Keratinocyte (primary cell): ENCODE measurements at regions not wholly inside any gene's neighbourhood (a gene's known extent, or its start where the extent isn't known, plus 50 kb on each side); places are given as distances from the start of the nearest gene placed in this dataset.

Experiments
- DNase-seq: peaks from one replicate; pipeline ENCODE4 v3.0.0-alpha.2; 2011; ENCODE audit warnings: low read depth, missing footprints, low spot score
- FAIRE-seq: peaks from 2 replicates; lab custom pipeline; 2011; peaks lifted over from hg19 to GRCh38; lab: Jason Lieb, UNC
- H2AFZ ChIP-seq: 2 replicates; pipeline ENCODE4 v1.6.0; 2012; ENCODE audit warnings: low read length, control low read depth, inconsistent platforms; ENCODE audit not compliant: control insufficient read depth
- H3K27ac ChIP-seq: 2 replicates; pipeline ENCODE4 v1.5.1; 2011; ENCODE audit warnings: low read length; ENCODE audit not compliant: control insufficient read depth, insufficient read depth
- H3K27me3 ChIP-seq: 3 replicates; pipeline ENCODE4 v1.6.0; 2011; ENCODE audit warnings: low read length; ENCODE audit not compliant: control insufficient read depth, insufficient read depth; ENCODE audit errors: extremely low read depth
- H3K36me3 ChIP-seq, 2 experiments: 2 replicates in 1 of 2; 3 replicates in 1 of 2; pipeline ENCODE4 v1.5.1; 2011; ENCODE audit warnings: low read length in 2 of 2, mild to moderate bottlenecking in 1 of 2; ENCODE audit not compliant: control insufficient read depth in 2 of 2, insufficient read depth in 2 of 2; ENCODE audit errors: extremely low read depth in 1 of 2
- H3K4me1 ChIP-seq: 3 replicates; pipeline ENCODE4 v1.5.1; 2011; ENCODE audit warnings: low read length; ENCODE audit not compliant: control insufficient read depth, insufficient read depth; ENCODE audit errors: extremely low read depth
- H3K4me2 ChIP-seq: 3 replicates; pipeline ENCODE4 v1.6.0; 2011; ENCODE audit warnings: low read depth, low read length; ENCODE audit not compliant: control insufficient read depth, insufficient read depth; ENCODE audit errors: extremely low read depth
- H3K4me3 ChIP-seq, 3 experiments: fragments of 200-600 bp in 1 of 3; sonication (generic) in 1 of 3; 2 replicates in 2 of 3; 3 replicates in 1 of 3; pipeline ENCODE4 v1.5.1; 2011 to 2016; ENCODE audit warnings: low read length in 3 of 3, mild to moderate bottlenecking in 3 of 3, control low read depth in 2 of 3, inconsistent platforms in 1 of 3, low read depth in 1 of 3, mixed read lengths in 1 of 3, mixed run types in 1 of 3, moderate library complexity in 1 of 3; ENCODE audit not compliant: control insufficient read depth in 2 of 3, insufficient read depth in 2 of 3; ENCODE audit errors: extremely low read depth in 1 of 3
- H3K79me2 ChIP-seq: 2 replicates; pipeline ENCODE4 v1.6.0; 2012; ENCODE audit warnings: low read length; ENCODE audit not compliant: control insufficient read depth, insufficient read depth
- H3K9ac ChIP-seq: 3 replicates; pipeline ENCODE4 v1.6.0; 2011; ENCODE audit warnings: low read length; ENCODE audit not compliant: control insufficient read depth, insufficient read depth; ENCODE audit errors: extremely low read depth
- H3K9me1 ChIP-seq: 3 replicates; pipeline ENCODE4 v1.6.0; 2011; ENCODE audit warnings: low read length; ENCODE audit not compliant: control insufficient read depth, insufficient read depth; ENCODE audit errors: extremely low read depth
- H3K9me3 ChIP-seq: 2 replicates; pipeline ENCODE4 v1.5.1; 2012; ENCODE audit warnings: low read depth, low read length; ENCODE audit not compliant: control insufficient read depth
- H4K20me1 ChIP-seq: 3 replicates; pipeline ENCODE4 v1.6.0; 2011; ENCODE audit warnings: low read length; ENCODE audit not compliant: control insufficient read depth, insufficient read depth; ENCODE audit errors: extremely low read depth
- CTCF ChIP-seq, 3 experiments: IDR thresholded peaks in 1 of 3; conservative IDR thresholded peaks in 1 of 3; optimal IDR thresholded peaks in 1 of 3; 2 replicates in 2 of 3; 3 replicates in 1 of 3; pipeline versions ENCODE3 to v1.5.1; 2011; ENCODE audit warnings: low read length in 3 of 3, mild to moderate bottlenecking in 3 of 3, moderate library complexity in 2 of 3, control low read depth in 1 of 3, inconsistent platforms in 1 of 3; ENCODE audit not compliant: insufficient read depth in 2 of 3; ENCODE audit errors: extremely low read depth in 1 of 3
- EZH2 ChIP-seq: IDR thresholded peaks from one replicate; pipeline ENCODE4 v1.6.1; 2012; ENCODE audit warnings: inconsistent platforms, mild to moderate bottlenecking, low read length, moderate library complexity
- dilution Hi-C: fragments of 300-500 bp; cut with MboI; formaldehyde crosslinking; loops from one replicate; pipeline ENCODE4 v1.7.0; 2020; ENCODE audit warnings: low sequenced_read_pairs; ENCODE audit not compliant: extremely low pct_ligation_motif_present

GRCh38 chr1:214991691-214992315 is 90.7 kb upstream of the KCNK2 start:
- no peak for TF ChIP-seq CTCF (optimal IDR thresholded peaks at IDR 0.05 in 1 of 3, IDR thresholded peaks at IDR 0.05 in 1 of 3, conservative IDR thresholded peaks at IDR 0.05 in 1 of 3; ENCODE audit: extremely low read depth in 1 of 3, insufficient read depth in 2 of 3, low read length in 3 of 3)
- no peak overlapping the region for H3K9ac ChIP-seq
- no peaks in the 10 kb centered on the region for H3K9me3 ChIP-seq
- no peaks in the 10 kb centered on the region for H3K36me3 ChIP-seq
- H3K27me3 ChIP-seq: no peaks in the 10 kb centered on the region
- H3K27ac ChIP-seq: no peak overlapping the region
- peaks cover 23% of the 10 kb centered on the region for H3K4me1 ChIP-seq
- no peak overlapping the region for H2AFZ ChIP-seq
- DNase-seq (no peak), FAIRE-seq (no peak)
- H3K4me2 ChIP-seq: no peak overlapping the region
- dilution Hi-C loops: no loop called here
- H3K9me1 ChIP-seq: no peaks in the 10 kb centered on the region
- H3K4me3 ChIP-seq: no peak overlapping the region
- H3K79me2 ChIP-seq: no peaks in the 10 kb centered on the region
- H4K20me1 ChIP-seq: no peaks in the 10 kb centered on the region

DNA sequence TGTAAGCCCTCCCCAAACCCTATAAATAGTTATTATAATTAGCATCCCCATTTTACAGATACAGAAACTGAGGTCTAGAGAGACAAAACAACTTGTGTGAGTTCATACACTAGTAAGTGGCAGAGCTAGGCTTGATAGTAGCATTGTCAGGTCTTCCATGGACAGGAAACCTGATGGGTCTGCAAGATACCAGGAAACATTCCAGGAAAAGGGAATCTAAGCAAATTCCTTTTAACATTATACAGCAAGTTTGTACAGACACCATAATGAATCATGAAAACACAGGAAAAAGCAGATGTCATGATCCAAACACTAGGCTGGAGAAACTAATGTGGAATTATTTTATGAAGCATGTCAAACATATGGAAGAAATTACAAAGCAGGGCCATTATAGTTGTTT is 89.1 kb upstream of the KCNK2 start:
- H3K9ac ChIP-seq: no peak overlapping the region
- peak overlapping the region; percentile 8 for H2AFZ ChIP-seq
- no peak overlapping the region for H3K4me3 ChIP-seq
- no peaks in the 10 kb centered on the region for H3K36me3 ChIP-seq
- H4K20me1 ChIP-seq: no peaks in the 10 kb centered on the region
- H3K4me2 ChIP-seq: no peak overlapping the region
- dilution Hi-C loops: no loop called here
- no peaks in the 10 kb centered on the region for H3K27me3 ChIP-seq
- FAIRE-seq (peak; percentile 65), DNase-seq (peak; percentile 26)
- H3K9me1 ChIP-seq: no peaks in the 10 kb centered on the region
- TF ChIP-seq CTCF (optimal IDR thresholded peaks at IDR 0.05 in 1 of 3, IDR thresholded peaks at IDR 0.05 in 1 of 3, conservative IDR thresholded peaks at IDR 0.05 in 1 of 3; ENCODE audit: extremely low read depth in 1 of 3, insufficient read depth in 2 of 3, low read length in 3 of 3) (no peak), EZH2 (no peak)
- no peak overlapping the region for H3K27ac ChIP-seq
- H3K9me3 ChIP-seq: no peaks in the 10 kb centered on the region
- H3K4me1 ChIP-seq: peaks cover 23% of the 10 kb centered on the region
- no peaks in the 10 kb centered on the region for H3K79me2 ChIP-seq
